ENCODE measurements at regions not wholly inside any gene's neighbourhood (a gene's known extent, or its start where the extent isn't known, plus 50 kb on each side); places are given as distances from the start of the nearest gene placed in this dataset.

- TF ChIP-seq HOXD1 (CRISPR knock-in tag; IDR thresholded peaks at IDR 0.05) (no peak), ONECUT2 (CRISPR knock-in tag; IDR thresholded peaks at IDR 0.05) (no peak), ZNF362 (CRISPR knock-in tag; IDR thresholded peaks at IDR 0.05; ENCODE audit: borderline replicate concordance) (no peak), TBX3 (IDR thresholded peaks at IDR 0.05; ENCODE audit: borderline replicate concordance) (no peak), DMTF1 (CRISPR knock-in tag; IDR thresholded peaks at IDR 0.05) (no peak), TBL1XR1 (IDR thresholded peaks at IDR 0.05; ENCODE audit: borderline replicate concordance, low read length, partially characterized antibody) (no peak), MXI1 (IDR thresholded peaks at IDR 0.05; ENCODE audit: borderline replicate concordance, low read depth, low read length) (no peak), ZNF350 (CRISPR knock-in tag; IDR thresholded peaks at IDR 0.05; ENCODE audit: borderline replicate concordance, low read depth) (no peak), POLR2AphosphoS5 (IDR thresholded peaks at IDR 0.05; ENCODE audit: low read depth, low read length) (no peak)
- TF ChIP-seq, protein P1, sequence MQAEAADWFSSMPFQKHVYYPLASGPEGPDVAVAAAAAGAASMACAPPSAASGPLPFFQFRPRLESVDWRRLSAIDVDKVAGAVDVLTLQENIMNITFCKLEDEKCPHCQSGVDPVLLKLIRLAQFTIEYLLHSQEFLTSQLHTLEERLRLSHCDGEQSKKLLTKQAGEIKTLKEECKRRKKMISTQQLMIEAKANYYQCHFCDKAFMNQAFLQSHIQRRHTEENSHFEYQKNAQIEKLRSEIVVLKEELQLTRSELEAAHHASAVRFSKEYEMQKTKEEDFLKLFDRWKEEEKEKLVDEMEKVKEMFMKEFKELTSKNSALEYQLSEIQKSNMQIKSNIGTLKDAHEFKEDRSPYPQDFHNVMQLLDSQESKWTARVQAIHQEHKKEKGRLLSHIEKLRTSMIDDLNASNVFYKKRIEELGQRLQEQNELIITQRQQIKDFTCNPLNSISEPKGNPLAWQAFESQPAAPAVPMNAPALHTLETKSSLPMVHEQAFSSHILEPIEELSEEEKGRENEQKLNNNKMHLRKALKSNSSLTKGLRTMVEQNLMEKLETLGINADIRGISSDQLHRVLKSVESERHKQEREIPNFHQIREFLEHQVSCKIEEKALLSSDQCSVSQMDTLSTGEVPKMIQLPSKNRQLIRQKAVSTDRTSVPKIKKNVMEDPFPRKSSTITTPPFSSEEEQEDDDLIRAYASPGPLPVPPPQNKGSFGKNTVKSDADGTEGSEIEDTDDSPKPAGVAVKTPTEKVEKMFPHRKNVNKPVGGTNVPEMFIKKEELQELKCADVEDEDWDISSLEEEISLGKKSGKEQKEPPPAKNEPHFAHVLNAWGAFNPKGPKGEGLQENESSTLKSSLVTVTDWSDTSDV (CRISPR knock-in tag; IDR thresholded peaks at IDR 0.05), result no peak
- TF ChIP-seq, protein P2, sequence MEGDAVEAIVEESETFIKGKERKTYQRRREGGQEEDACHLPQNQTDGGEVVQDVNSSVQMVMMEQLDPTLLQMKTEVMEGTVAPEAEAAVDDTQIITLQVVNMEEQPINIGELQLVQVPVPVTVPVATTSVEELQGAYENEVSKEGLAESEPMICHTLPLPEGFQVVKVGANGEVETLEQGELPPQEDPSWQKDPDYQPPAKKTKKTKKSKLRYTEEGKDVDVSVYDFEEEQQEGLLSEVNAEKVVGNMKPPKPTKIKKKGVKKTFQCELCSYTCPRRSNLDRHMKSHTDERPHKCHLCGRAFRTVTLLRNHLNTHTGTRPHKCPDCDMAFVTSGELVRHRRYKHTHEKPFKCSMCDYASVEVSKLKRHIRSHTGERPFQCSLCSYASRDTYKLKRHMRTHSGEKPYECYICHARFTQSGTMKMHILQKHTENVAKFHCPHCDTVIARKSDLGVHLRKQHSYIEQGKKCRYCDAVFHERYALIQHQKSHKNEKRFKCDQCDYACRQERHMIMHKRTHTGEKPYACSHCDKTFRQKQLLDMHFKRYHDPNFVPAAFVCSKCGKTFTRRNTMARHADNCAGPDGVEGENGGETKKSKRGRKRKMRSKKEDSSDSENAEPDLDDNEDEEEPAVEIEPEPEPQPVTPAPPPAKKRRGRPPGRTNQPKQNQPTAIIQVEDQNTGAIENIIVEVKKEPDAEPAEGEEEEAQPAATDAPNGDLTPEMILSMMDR (CRISPR knock-in tag; IDR thresholded peaks at IDR 0.05), result no peak
- TF ChIP-seq, protein P3, sequence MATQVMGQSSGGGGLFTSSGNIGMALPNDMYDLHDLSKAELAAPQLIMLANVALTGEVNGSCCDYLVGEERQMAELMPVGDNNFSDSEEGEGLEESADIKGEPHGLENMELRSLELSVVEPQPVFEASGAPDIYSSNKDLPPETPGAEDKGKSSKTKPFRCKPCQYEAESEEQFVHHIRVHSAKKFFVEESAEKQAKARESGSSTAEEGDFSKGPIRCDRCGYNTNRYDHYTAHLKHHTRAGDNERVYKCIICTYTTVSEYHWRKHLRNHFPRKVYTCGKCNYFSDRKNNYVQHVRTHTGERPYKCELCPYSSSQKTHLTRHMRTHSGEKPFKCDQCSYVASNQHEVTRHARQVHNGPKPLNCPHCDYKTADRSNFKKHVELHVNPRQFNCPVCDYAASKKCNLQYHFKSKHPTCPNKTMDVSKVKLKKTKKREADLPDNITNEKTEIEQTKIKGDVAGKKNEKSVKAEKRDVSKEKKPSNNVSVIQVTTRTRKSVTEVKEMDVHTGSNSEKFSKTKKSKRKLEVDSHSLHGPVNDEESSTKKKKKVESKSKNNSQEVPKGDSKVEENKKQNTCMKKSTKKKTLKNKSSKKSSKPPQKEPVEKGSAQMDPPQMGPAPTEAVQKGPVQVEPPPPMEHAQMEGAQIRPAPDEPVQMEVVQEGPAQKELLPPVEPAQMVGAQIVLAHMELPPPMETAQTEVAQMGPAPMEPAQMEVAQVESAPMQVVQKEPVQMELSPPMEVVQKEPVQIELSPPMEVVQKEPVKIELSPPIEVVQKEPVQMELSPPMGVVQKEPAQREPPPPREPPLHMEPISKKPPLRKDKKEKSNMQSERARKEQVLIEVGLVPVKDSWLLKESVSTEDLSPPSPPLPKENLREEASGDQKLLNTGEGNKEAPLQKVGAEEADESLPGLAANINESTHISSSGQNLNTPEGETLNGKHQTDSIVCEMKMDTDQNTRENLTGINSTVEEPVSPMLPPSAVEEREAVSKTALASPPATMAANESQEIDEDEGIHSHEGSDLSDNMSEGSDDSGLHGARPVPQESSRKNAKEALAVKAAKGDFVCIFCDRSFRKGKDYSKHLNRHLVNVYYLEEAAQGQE (IDR thresholded peaks at IDR 0.05; ENCODE audit: borderline replicate concordance in 1 of 2, low read depth in 1 of 2, low read length in 2 of 2), result no peak
Measured at GRCh38 chr10:128545216-128545615, 419.0 kb upstream of the MKI67 start.

Data from HepG2 (cell line).